ENCODE measurements at regions not wholly inside any gene's neighbourhood (a gene's known extent, or its start where the extent isn't known, plus 50 kb on each side); places are given as distances from the start of the nearest gene placed in this dataset.
"Not testable (repeated sequence)": the region's sequence is repeated elsewhere in the genome, so short reads cannot be mapped to it uniquely, and the experiment has no call there.

- intact Hi-C loops (cut with micrococcal nuclease) = no loop called here
- ChIA-PET POLR2A (no interaction called here), CTCF (no interaction called here)
- no peaks in the 10 kb centered on the region for H3K9me3 Mint-ChIP-seq
- H3K36me3 Mint-ChIP-seq = no peaks in the 10 kb centered on the region
- DNase-seq = no peak
- no peak overlapping the region for H3K4me3 Mint-ChIP-seq
- no peak overlapping the region for H3K27ac Mint-ChIP-seq
- no peaks in the 10 kb centered on the region for H3K4me1 Mint-ChIP-seq (ENCODE audit: low read depth)
- peaks cover 10% of the 10 kb centered on the region for H3K27me3 Mint-ChIP-seq
These were observed 371.2 kb downstream of the PREX1 start for GRCh38 chr20:48456366-48457192.

- POLR2A ChIA-PET = no interaction called here
- H3K27me3 Mint-ChIP-seq = peaks cover 10% of the 10 kb centered on the region
- no peak overlapping the region for H3K4me3 Mint-ChIP-seq
- intact Hi-C loops (cut with micrococcal nuclease) = no loop called here
- no peaks in the 10 kb centered on the region for H3K9me3 Mint-ChIP-seq
- CTCF ChIA-PET = no interaction called here
- no peaks in the 10 kb centered on the region for H3K36me3 Mint-ChIP-seq
- H3K4me1 Mint-ChIP-seq (ENCODE audit: low read depth) = no peaks in the 10 kb centered on the region
- H3K27ac Mint-ChIP-seq = no peak overlapping the region
- DNase-seq = no peak
These were observed 372.0 kb downstream of the PREX1 start for GRCh38 chr20:48455651-48456365.

GRCh38 chr20:48454671-48455490, 372.9 kb downstream of the PREX1 start:
- POLR2A ChIA-PET = no interaction called here
- intact Hi-C loops (cut with micrococcal nuclease) = no loop called here
- no peaks in the 10 kb centered on the region for H3K4me1 Mint-ChIP-seq (ENCODE audit: low read depth)
- H3K4me3 Mint-ChIP-seq = no peak overlapping the region
- H3K36me3 Mint-ChIP-seq = no peaks in the 10 kb centered on the region
- CTCF ChIA-PET = no interaction called here
- no peaks in the 10 kb centered on the region for H3K9me3 Mint-ChIP-seq
- no peak for DNase-seq
- H3K27ac Mint-ChIP-seq = no peak overlapping the region
- H3K27me3 Mint-ChIP-seq = peaks cover 10% of the 10 kb centered on the region

GRCh38 chr20:48453477-48454093, 374.2 kb downstream of the PREX1 start:
- no peaks in the 10 kb centered on the region for H3K9me3 Mint-ChIP-seq
- intact Hi-C loops (cut with micrococcal nuclease) = no loop called here
- H3K27me3 Mint-ChIP-seq = peaks cover 10% of the 10 kb centered on the region
- H3K4me3 Mint-ChIP-seq = no peak overlapping the region
- no peak for DNase-seq
- ChIA-PET POLR2A (no interaction called here), CTCF (no interaction called here)
- H3K27ac Mint-ChIP-seq = no peak overlapping the region
- H3K36me3 Mint-ChIP-seq = no peaks in the 10 kb centered on the region
- no peaks in the 10 kb centered on the region for H3K4me1 Mint-ChIP-seq (ENCODE audit: low read depth)

- Mint-ChIP-seq H3K36me3 (no peaks in the 10 kb centered on the region), H3K4me1 (ENCODE audit: low read depth) (no peaks in the 10 kb centered on the region), H3K27ac (no peak overlapping the region), H3K4me3 (no peak overlapping the region), H3K27me3 (peaks cover 5% of the 10 kb centered on the region), H3K9me3 (no peaks in the 10 kb centered on the region)
- intact Hi-C loops (cut with micrococcal nuclease) = no loop called here
- no peak for DNase-seq
- ChIA-PET CTCF (no interaction called here), POLR2A (no interaction called here)
These were observed 376.4 kb downstream of the PREX1 start for GRCh38 chr20:48451401-48451800.

- H3K27ac Mint-ChIP-seq = no peak overlapping the region
- ChIA-PET POLR2A (no interaction called here), CTCF (no interaction called here)
- intact Hi-C loops (cut with micrococcal nuclease) = no loop called here
- peaks cover 7% of the 10 kb centered on the region for H3K27me3 Mint-ChIP-seq
- no peak for DNase-seq
- H3K9me3 Mint-ChIP-seq = peaks cover 7% of the 10 kb centered on the region
- no peak overlapping the region for H3K4me3 Mint-ChIP-seq
- no peaks in the 10 kb centered on the region for H3K36me3 Mint-ChIP-seq
- H3K4me1 Mint-ChIP-seq (ENCODE audit: low read depth) = no peaks in the 10 kb centered on the region
These were observed 378.9 kb downstream of the PREX1 start for GRCh38 chr20:48448666-48449600.

- H3K9me3 Mint-ChIP-seq = peaks cover 10% of the 10 kb centered on the region
- DNase-seq = no peak
- ChIA-PET CTCF (no interaction called here), POLR2A (no interaction called here)
- H3K36me3 Mint-ChIP-seq = no peaks in the 10 kb centered on the region
- no peaks in the 10 kb centered on the region for H3K4me1 Mint-ChIP-seq (ENCODE audit: low read depth)
- peaks cover 5% of the 10 kb centered on the region for H3K27me3 Mint-ChIP-seq
- no peak overlapping the region for H3K27ac Mint-ChIP-seq
- H3K4me3 Mint-ChIP-seq = no peak overlapping the region
- intact Hi-C loops (cut with micrococcal nuclease) = no loop called here
These were observed 380.3 kb downstream of the PREX1 start for GRCh38 chr20:48447456-48447855.

GRCh38 chr20:48445827-48446226, 382.0 kb downstream of the PREX1 start:
- Mint-ChIP-seq H3K9me3 (peaks cover 10% of the 10 kb centered on the region), H3K27me3 (peaks cover 7% of the 10 kb centered on the region), H3K4me3 (no peak overlapping the region), H3K27ac (no peak overlapping the region), H3K36me3 (no peaks in the 10 kb centered on the region), H3K4me1 (ENCODE audit: low read depth) (no peaks in the 10 kb centered on the region)
- intact Hi-C loops (cut with micrococcal nuclease) = no loop called here
- CTCF ChIA-PET = no interaction called here
- POLR2A ChIA-PET = no interaction called here
- DNase-seq = no peak

GRCh38 chr20:48444249-48444648, 383.6 kb downstream of the PREX1 start:
- Mint-ChIP-seq H3K36me3 (no peaks in the 10 kb centered on the region), H3K27ac (no peak overlapping the region), H3K4me3 (no peak overlapping the region), H3K9me3 (peaks cover 10% of the 10 kb centered on the region), H3K4me1 (ENCODE audit: low read depth) (no peaks in the 10 kb centered on the region), H3K27me3 (peaks cover 11% of the 10 kb centered on the region)
- ChIA-PET CTCF (no interaction called here), POLR2A (no interaction called here)
- intact Hi-C loops (cut with micrococcal nuclease) = no loop called here
- no peak for DNase-seq

GRCh38 chr20:48440916-48441315, 386.9 kb downstream of the PREX1 start:
- H3K27ac Mint-ChIP-seq = no peak overlapping the region
- H3K27me3 Mint-ChIP-seq = peaks cover 24% of the 10 kb centered on the region
- no peaks in the 10 kb centered on the region for H3K36me3 Mint-ChIP-seq
- CTCF ChIA-PET = no interaction called here
- POLR2A ChIA-PET = no interaction called here
- no peak overlapping the region for H3K4me3 Mint-ChIP-seq
- DNase-seq = no peak
- peaks cover 10% of the 10 kb centered on the region for H3K9me3 Mint-ChIP-seq
- intact Hi-C loops (cut with micrococcal nuclease) = no loop called here
- H3K4me1 Mint-ChIP-seq (ENCODE audit: low read depth) = no peaks in the 10 kb centered on the region

- POLR2A ChIA-PET; intact Hi-C loops (cut with micrococcal nuclease); DNase-seq; H3K4me3 Mint-ChIP-seq; H3K4me1 Mint-ChIP-seq (ENCODE audit: low read depth); CTCF ChIA-PET; H3K27ac Mint-ChIP-seq; H3K9me3 Mint-ChIP-seq; H3K36me3 Mint-ChIP-seq: not testable (repeated sequence)
- H3K27me3 Mint-ChIP-seq = peaks cover 22% of the 10 kb centered on the region
These were observed 387.5 kb downstream of the PREX1 start for GRCh38 chr20:48440261-48440660.

Measured in activated CD4-positive, alpha-beta memory T cell treated with anti-CD3 and anti-CD28 coated beads for 36 hours (primary cell).